HT1080 (cell line): ENCODE measurements at regions not wholly inside any gene's neighbourhood (a gene's known extent, or its start where the extent isn't known, plus 50 kb on each side); places are given as distances from the start of the nearest gene placed in this dataset.
"Not testable (repeated sequence)": the region's sequence is repeated elsewhere in the genome, so short reads cannot be mapped to it uniquely, and the experiment has no call there.

Experiments
- DNase-seq: peaks from one replicate; pipeline ENCODE4 v3.0.0-alpha.2; 2015; ENCODE audit warnings: low read depth

GRCh38 chr10:34908481-34908880 lies 93.4 kb upstream of the PARD3 start:
- DNase-seq = no peak

GRCh38 chr10:34907743-34908430 lies 92.8 kb upstream of the PARD3 start:
- no peak for DNase-seq

GRCh38 chr10:34906067-34906965 lies 91.2 kb upstream of the PARD3 start:
- no peak for DNase-seq

GRCh38 chr10:34905200-34905927 lies 90.3 kb upstream of the PARD3 start:
- DNase-seq = no peak

GRCh38 chr10:34904191-34904590 lies 89.1 kb upstream of the PARD3 start:
- no peak for DNase-seq

GRCh38 chr10:34899161-34899560 lies 84.1 kb upstream of the PARD3 start:
- no peak for DNase-seq

GRCh38 chr10:34895977-34896376 lies 80.9 kb upstream of the PARD3 start:
- no peak for DNase-seq

- DNase-seq = not testable (repeated sequence)
Measured at GRCh38 chr10:34895046-34895445, 80.0 kb upstream of the PARD3 start.

GRCh38 chr10:34892521-34892920 lies 77.4 kb upstream of the PARD3 start:
- DNase-seq = not testable (repeated sequence)

GRCh38 chr10:34890939-34891338 lies 75.8 kb upstream of the PARD3 start:
- DNase-seq = no peak

GRCh38 chr10:34889004-34889869 lies 74.1 kb upstream of the PARD3 start:
- DNase-seq = peak; percentile 31

- no peak for DNase-seq
Measured at GRCh38 chr10:34886906-34887642, 72.0 kb upstream of the PARD3 start.

GRCh38 chr10:34885898-34886297 lies 70.8 kb upstream of the PARD3 start:
- peak; percentile 45 for DNase-seq

- DNase-seq = no peak
Measured at GRCh38 chr10:34885011-34885410, 69.9 kb upstream of the PARD3 start.

- no peak for DNase-seq
Measured at GRCh38 chr10:34884272-34884952, 69.3 kb upstream of the PARD3 start.

- DNase-seq = no peak
Measured at GRCh38 chr10:34880817-34881216, 65.7 kb upstream of the PARD3 start.

- not testable (repeated sequence) for DNase-seq
Measured at GRCh38 chr10:34878651-34879050, 63.6 kb upstream of the PARD3 start.

GRCh38 chr10:34875061-34875460 lies 60.0 kb upstream of the PARD3 start:
- DNase-seq = no peak

- no peak for DNase-seq
Measured at GRCh38 chr10:34872820-34873219, 57.7 kb upstream of the PARD3 start.
